DOHH2 (cell line): ENCODE measurements at regions not wholly inside any gene's neighbourhood (a gene's known extent, or its start where the extent isn't known, plus 50 kb on each side); places are given as distances from the start of the nearest gene placed in this dataset.

Experiments
- H3F3A ChIP-seq: fragments of 200-600 bp; sonication (generic), shearing (Covaris generic); 2 replicates; pipeline ENCODE4 v1.6.0; 2016; ENCODE audit warnings: antibody characterized with exemption, mild to moderate bottlenecking; ENCODE audit not compliant: control insufficient read depth, insufficient read depth
- H3K27ac ChIP-seq: fragments of 200-600 bp; sonication (generic); 2 replicates; pipeline ENCODE4 v1.5.1; 2014; ENCODE audit warnings: low read depth, mild to moderate bottlenecking, low read length, moderate library complexity
- H3K27me3 ChIP-seq: fragments of 200-600 bp; sonication (generic); 2 replicates; pipeline ENCODE4 v1.6.1; 2014; ENCODE audit warnings: mild to moderate bottlenecking, low read length, mixed read lengths; ENCODE audit not compliant: control insufficient read depth
- H3K36me3 ChIP-seq: fragments of 200-600 bp; sonication (generic); 2 replicates; pipeline ENCODE4 v1.6.1; 2014; ENCODE audit warnings: mild to moderate bottlenecking, low read length, moderate library complexity, mixed read lengths; ENCODE audit not compliant: control insufficient read depth
- H3K4me1 ChIP-seq: fragments of 200-600 bp; sonication (generic); 2 replicates; pipeline ENCODE4 v1.6.1; 2014; ENCODE audit warnings: mild to moderate bottlenecking, low read length, mixed read lengths; ENCODE audit not compliant: control insufficient read depth
- H3K4me2 ChIP-seq: fragments of 200-600 bp; sonication (generic); 2 replicates; pipeline ENCODE4 v1.6.0; 2014; ENCODE audit warnings: mild to moderate bottlenecking, low read length, moderate library complexity
- H3K4me3 ChIP-seq: fragments of 200-600 bp; sonication (generic); 2 replicates; pipeline ENCODE4 v1.5.1; 2014; ENCODE audit warnings: mild to moderate bottlenecking, low read length, mixed read lengths
- H3K79me2 ChIP-seq: fragments of 200-600 bp; sonication (generic); 2 replicates; pipeline ENCODE4 v1.6.1; 2014; ENCODE audit warnings: mild to moderate bottlenecking, low read length, mixed read lengths; ENCODE audit not compliant: control insufficient read depth
- H3K9me2 ChIP-seq: fragments of 200-600 bp; sonication (generic); replicated peaks from 2 replicates; pipeline ENCODE4 v1.6.1; 2014; ENCODE audit warnings: mild to moderate bottlenecking, low read length, mixed read lengths; ENCODE audit not compliant: control insufficient read depth
- H3K9me3 ChIP-seq: fragments of 200-600 bp; sonication (generic); 2 replicates; pipeline ENCODE4 v1.6.1; 2014; ENCODE audit warnings: antibody characterized with exemption, low read length, mixed read lengths; ENCODE audit not compliant: control insufficient read depth, insufficient read depth
- H4K20me1 ChIP-seq: fragments of 200-600 bp; sonication (generic); 2 replicates; pipeline ENCODE4 v1.6.0; 2014; ENCODE audit warnings: low read depth, mild to moderate bottlenecking, antibody characterized with exemption, low read length, moderate library complexity; ENCODE audit not compliant: control insufficient read depth, insufficient read depth
- CTCF ChIP-seq: fragments of 200-600 bp; sonication (generic); IDR thresholded peaks from one replicate; pipeline ENCODE4 v1.5.1; 2014; ENCODE audit warnings: antibody characterized with exemption, mild to moderate bottlenecking, low read depth, low read length; ENCODE audit not compliant: poor library complexity, severe bottlenecking
- EZH2phosphoT487 ChIP-seq: fragments of 200-600 bp; sonication (generic); IDR thresholded peaks from 2 replicates; pipeline ENCODE4 v1.6.1; 2017; ENCODE audit warnings: borderline replicate concordance, mild to moderate bottlenecking, antibody characterized with exemption, low read length, moderate library complexity, mixed read lengths

GRCh38 chr4:104750008-104750407, 255.3 kb upstream of the CXXC4 start:
- no peaks in the 10 kb centered on the region for H3K36me3 ChIP-seq
- H3K4me3 ChIP-seq: no peak overlapping the region
- no peaks in the 10 kb centered on the region for H3K27me3 ChIP-seq
- no peaks in the 10 kb centered on the region for H3K9me2 ChIP-seq
- H3K9me3 ChIP-seq: no peaks in the 10 kb centered on the region
- H3K79me2 ChIP-seq: no peaks in the 10 kb centered on the region
- H3K27ac ChIP-seq: no peak overlapping the region
- H3K4me1 ChIP-seq: no peaks in the 10 kb centered on the region
- no peaks in the 10 kb centered on the region for H3F3A ChIP-seq
- TF ChIP-seq CTCF (no peak), EZH2phosphoT487 (no peak)
- H3K4me2 ChIP-seq: no peak overlapping the region
- H4K20me1 ChIP-seq: no peaks in the 10 kb centered on the region

GRCh38 chr4:104751468-104751867, 256.8 kb upstream of the CXXC4 start:
- Histone ChIP-seq H3K79me2 (no peaks in the 10 kb centered on the region), H3K9me3 (no peaks in the 10 kb centered on the region), H3K4me1 (no peaks in the 10 kb centered on the region), H3K4me2 (no peak overlapping the region), H3K9me2 (no peaks in the 10 kb centered on the region), H3K27me3 (no peaks in the 10 kb centered on the region), H3F3A (no peaks in the 10 kb centered on the region), H3K27ac (no peak overlapping the region), H4K20me1 (no peaks in the 10 kb centered on the region), H3K36me3 (no peaks in the 10 kb centered on the region), H3K4me3 (no peak overlapping the region)
- TF ChIP-seq CTCF (no peak), EZH2phosphoT487 (no peak)

GRCh38 chr4:104752337-104752736, 257.6 kb upstream of the CXXC4 start:
- Histone ChIP-seq H4K20me1 (no peaks in the 10 kb centered on the region), H3K79me2 (no peaks in the 10 kb centered on the region), H3K27me3 (no peaks in the 10 kb centered on the region), H3K9me2 (no peaks in the 10 kb centered on the region), H3K4me1 (no peaks in the 10 kb centered on the region), H3F3A (no peaks in the 10 kb centered on the region), H3K4me3 (no peak overlapping the region), H3K4me2 (no peak overlapping the region), H3K36me3 (no peaks in the 10 kb centered on the region), H3K9me3 (no peaks in the 10 kb centered on the region), H3K27ac (no peak overlapping the region)
- no peak for TF ChIP-seq EZH2phosphoT487
- TF ChIP-seq CTCF: no peak

- TF ChIP-seq CTCF: no peak
- no peak for TF ChIP-seq EZH2phosphoT487
- H3K27me3 ChIP-seq: no peaks in the 10 kb centered on the region
- H3F3A ChIP-seq: no peaks in the 10 kb centered on the region
- H3K4me2 ChIP-seq: no peak overlapping the region
- no peak overlapping the region for H3K27ac ChIP-seq
- H3K4me3 ChIP-seq: no peak overlapping the region
- H3K79me2 ChIP-seq: no peaks in the 10 kb centered on the region
- H3K4me1 ChIP-seq: no peaks in the 10 kb centered on the region
- H3K36me3 ChIP-seq: no peaks in the 10 kb centered on the region
- H3K9me3 ChIP-seq: no peaks in the 10 kb centered on the region
- no peaks in the 10 kb centered on the region for H3K9me2 ChIP-seq
- no peaks in the 10 kb centered on the region for H4K20me1 ChIP-seq
Measured at GRCh38 chr4:104756837-104757236, 262.1 kb upstream of the CXXC4 start.
